ENCODE measurements at regions not wholly inside any gene's neighbourhood (a gene's known extent, or its start where the extent isn't known, plus 50 kb on each side); places are given as distances from the start of the nearest gene placed in this dataset.

DNA sequence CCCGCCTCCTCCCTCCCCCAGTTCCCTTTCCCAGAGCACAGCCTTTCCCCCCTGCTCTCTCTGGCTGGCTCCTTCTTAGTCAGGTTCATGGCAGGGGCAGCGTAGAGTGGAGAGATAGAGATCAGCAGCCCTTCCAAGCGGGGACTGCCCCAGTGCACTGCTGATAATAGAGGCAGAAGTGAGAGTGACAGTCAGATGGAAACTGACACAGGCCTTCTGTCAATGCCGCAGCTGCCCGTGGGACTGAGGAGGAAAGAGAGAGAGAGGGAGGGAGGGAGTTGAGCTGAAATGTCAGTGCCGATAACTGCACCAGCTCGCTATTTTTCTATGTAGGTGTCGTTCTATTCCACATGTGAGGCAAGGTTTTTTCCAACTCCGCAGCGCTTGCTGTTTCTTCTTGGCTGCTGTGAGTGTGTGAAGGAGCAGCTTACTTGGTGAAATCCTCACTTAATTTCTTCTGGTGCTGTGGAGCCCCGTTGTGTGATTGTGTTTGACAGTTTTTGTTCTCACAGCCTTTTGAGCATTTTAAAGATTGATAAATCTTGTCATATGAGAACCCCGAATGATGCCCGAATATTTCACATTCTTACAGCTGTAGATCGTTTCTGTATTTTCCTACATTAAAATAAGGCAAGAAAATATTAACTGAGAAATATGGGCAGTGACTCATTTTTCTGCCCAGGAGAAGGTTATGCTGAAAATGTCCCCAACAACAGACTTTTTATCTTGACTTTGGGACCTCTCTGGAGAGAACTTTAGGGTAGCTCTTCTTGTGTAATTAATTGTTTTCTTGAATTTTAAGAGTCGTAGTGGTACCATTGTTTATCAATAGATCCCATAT lies 386.4 kb upstream of the MMS22L start:
- Histone ChIP-seq H3K36me3 (ENCODE audit: insufficient read depth, low read length) (no peaks in the 10 kb centered on the region), H3K27ac (ENCODE audit: low read depth, low read length) (no peak overlapping the region), H2AFZ (ENCODE audit: low read length, unreplicated experiment) (peak overlapping the region; percentile 65), H3K27me3 (ENCODE audit: insufficient read depth, low read length) (no peaks in the 10 kb centered on the region), H3K4me3 (ENCODE audit: low read depth, low read length) (peak overlapping the region; percentile 63), H3K4me1 (ENCODE audit: control insufficient read depth, insufficient read depth, low read length, unreplicated experiment) (peaks cover 22% of the 10 kb centered on the region), H3K79me2 (ENCODE audit: control insufficient read depth, insufficient read depth, low read length, unreplicated experiment) (no peaks in the 10 kb centered on the region)

DNA sequence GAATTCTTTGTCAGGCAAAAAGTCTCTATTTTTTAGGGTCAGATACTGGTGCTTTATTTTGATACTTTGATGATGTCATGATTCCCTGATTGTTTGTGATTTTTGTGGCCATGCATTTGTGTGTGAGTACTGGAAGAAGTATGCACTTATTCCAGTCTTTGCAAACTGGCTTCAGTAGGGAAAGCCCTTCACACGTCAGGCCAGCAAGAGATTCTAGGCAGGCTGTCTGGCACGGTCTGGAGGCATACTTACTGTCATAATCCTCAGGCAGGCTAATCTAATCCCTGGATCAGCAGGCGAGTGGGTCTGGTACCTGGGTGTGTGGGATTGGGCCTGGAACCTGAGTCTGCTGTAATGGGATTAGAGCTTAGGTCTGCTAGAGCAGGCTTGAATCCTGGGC lies 391.8 kb upstream of the MMS22L start:
- Histone ChIP-seq H3K27ac (ENCODE audit: low read depth, low read length) (no peak overlapping the region), H3K4me3 (ENCODE audit: low read depth, low read length) (no peak overlapping the region), H3K36me3 (ENCODE audit: insufficient read depth, low read length) (no peaks in the 10 kb centered on the region), H3K27me3 (ENCODE audit: insufficient read depth, low read length) (no peaks in the 10 kb centered on the region), H3K4me1 (ENCODE audit: control insufficient read depth, insufficient read depth, low read length, unreplicated experiment) (peaks cover 18% of the 10 kb centered on the region), H2AFZ (ENCODE audit: low read length, unreplicated experiment) (no peak overlapping the region), H3K79me2 (ENCODE audit: control insufficient read depth, insufficient read depth, low read length, unreplicated experiment) (no peaks in the 10 kb centered on the region)

DNA sequence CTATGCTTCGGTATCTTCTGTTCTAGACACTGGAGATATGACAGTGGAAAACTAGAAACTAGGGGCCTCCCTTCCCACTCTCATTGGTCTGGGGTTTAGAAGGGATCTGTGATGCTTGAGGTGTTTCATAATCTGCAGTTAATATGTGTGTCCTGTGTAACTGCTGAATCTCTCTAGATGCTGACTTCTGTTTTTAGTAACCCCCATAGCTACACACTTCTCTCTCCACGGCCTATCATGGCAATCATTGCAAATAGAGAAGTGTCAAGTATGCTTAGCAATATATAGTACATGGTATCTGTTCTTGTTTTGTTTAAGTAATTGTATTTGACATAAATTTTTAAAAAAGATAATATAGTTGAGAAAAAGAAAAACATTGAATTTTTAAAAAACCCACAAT lies 394.6 kb upstream of the MMS22L start:
- Histone ChIP-seq H2AFZ (ENCODE audit: low read length, unreplicated experiment) (no peak overlapping the region), H3K27me3 (ENCODE audit: insufficient read depth, low read length) (no peaks in the 10 kb centered on the region), H3K27ac (ENCODE audit: low read depth, low read length) (no peak overlapping the region), H3K79me2 (ENCODE audit: control insufficient read depth, insufficient read depth, low read length, unreplicated experiment) (no peaks in the 10 kb centered on the region), H3K4me3 (ENCODE audit: low read depth, low read length) (no peak overlapping the region), H3K36me3 (ENCODE audit: insufficient read depth, low read length) (no peaks in the 10 kb centered on the region), H3K4me1 (ENCODE audit: control insufficient read depth, insufficient read depth, low read length, unreplicated experiment) (no peaks in the 10 kb centered on the region)

DNA sequence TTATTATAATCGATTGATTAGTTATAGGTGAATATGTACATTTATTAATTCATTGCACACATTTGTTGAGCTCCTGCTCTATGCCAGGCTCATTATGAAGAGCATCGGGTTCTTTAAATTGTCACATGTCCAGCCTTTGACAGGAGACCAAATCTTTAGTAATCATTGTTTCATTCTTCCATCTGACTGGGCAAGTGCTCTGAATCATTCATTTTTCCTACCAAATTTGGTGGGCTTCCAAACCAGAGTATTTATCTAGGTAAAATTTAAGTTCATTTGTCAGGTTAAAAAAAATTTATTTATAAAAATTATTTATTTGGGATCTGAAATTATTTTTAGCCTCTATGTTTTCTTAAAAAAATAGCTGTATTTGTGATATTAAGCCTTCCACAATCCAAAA lies 404.9 kb upstream of the MMS22L start:
- no peaks in the 10 kb centered on the region for H3K27me3 ChIP-seq (ENCODE audit: insufficient read depth, low read length)
- H3K36me3 ChIP-seq (ENCODE audit: insufficient read depth, low read length), result no peaks in the 10 kb centered on the region
- no peak overlapping the region for H3K27ac ChIP-seq (ENCODE audit: low read depth, low read length)
- H3K79me2 ChIP-seq (ENCODE audit: control insufficient read depth, insufficient read depth, low read length, unreplicated experiment), result no peaks in the 10 kb centered on the region
- peaks cover 3% of the 10 kb centered on the region for H3K4me1 ChIP-seq (ENCODE audit: control insufficient read depth, insufficient read depth, low read length, unreplicated experiment)
- no peak overlapping the region for H3K4me3 ChIP-seq (ENCODE audit: low read depth, low read length)
- no peak overlapping the region for H2AFZ ChIP-seq (ENCODE audit: low read length, unreplicated experiment)

DNA sequence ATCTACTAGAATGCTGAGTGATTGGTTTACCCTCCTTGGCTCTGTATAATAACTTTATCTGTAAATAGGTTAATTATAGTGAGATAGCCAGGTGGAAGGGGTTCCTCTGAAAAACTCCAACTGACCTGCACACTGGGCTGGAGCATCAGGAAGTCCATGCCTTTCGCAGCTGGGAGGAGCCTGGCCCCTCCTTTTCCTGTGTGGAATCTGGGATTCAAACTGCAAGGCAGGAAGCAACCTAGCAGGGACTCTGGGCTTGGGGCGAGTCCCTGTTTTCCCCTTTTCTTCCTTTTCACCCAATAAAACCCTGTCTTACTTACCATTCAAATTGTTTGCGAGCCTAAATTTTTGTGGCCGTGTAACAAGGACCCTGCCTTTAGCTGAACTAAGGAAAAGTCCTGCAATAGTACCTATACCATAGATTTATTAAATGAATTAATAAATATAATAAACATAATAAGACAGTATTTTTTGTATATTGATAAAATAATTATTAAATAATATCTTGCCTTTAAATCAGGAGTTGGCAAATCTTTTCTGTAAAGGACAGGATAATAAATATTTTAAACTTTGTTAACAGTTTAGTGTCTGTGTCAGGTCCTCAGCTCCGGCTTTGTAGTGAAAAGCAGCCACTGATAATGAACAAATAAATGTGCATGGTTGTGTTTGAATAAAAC lies 406.2 kb upstream of the MMS22L start:
- no peak overlapping the region for H2AFZ ChIP-seq (ENCODE audit: low read length, unreplicated experiment)
- H3K4me3 ChIP-seq (ENCODE audit: low read depth, low read length), result no peak overlapping the region
- H3K27ac ChIP-seq (ENCODE audit: low read depth, low read length), result no peak overlapping the region
- peaks cover 3% of the 10 kb centered on the region for H3K4me1 ChIP-seq (ENCODE audit: control insufficient read depth, insufficient read depth, low read length, unreplicated experiment)
- no peaks in the 10 kb centered on the region for H3K79me2 ChIP-seq (ENCODE audit: control insufficient read depth, insufficient read depth, low read length, unreplicated experiment)
- no peaks in the 10 kb centered on the region for H3K36me3 ChIP-seq (ENCODE audit: insufficient read depth, low read length)
- no peaks in the 10 kb centered on the region for H3K27me3 ChIP-seq (ENCODE audit: insufficient read depth, low read length)

DNA sequence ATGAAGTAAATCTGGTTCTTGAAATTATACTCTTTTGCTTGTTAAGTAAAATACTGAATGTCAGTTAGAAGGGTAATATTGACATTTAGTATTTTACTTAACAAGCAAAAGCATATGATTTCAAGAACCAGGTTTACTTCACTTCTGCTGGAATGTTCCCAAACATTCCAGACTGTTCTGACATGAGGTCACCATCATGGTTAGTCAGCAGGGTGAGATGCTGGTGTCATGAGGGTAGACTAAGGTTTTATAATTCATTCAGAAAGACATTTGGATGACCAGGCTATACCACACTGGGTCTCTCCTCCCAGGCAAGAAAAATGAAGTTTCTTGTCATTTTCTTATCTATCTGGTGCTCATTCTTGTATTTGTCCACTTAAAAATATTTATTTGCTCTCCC lies 414.4 kb upstream of the MMS22L start:
- Histone ChIP-seq H3K27ac (ENCODE audit: low read depth, low read length) (no peak overlapping the region), H3K36me3 (ENCODE audit: insufficient read depth, low read length) (no peaks in the 10 kb centered on the region), H3K27me3 (ENCODE audit: insufficient read depth, low read length) (no peaks in the 10 kb centered on the region), H2AFZ (ENCODE audit: low read length, unreplicated experiment) (no peak overlapping the region), H3K4me1 (ENCODE audit: control insufficient read depth, insufficient read depth, low read length, unreplicated experiment) (peaks cover 6% of the 10 kb centered on the region), H3K79me2 (ENCODE audit: control insufficient read depth, insufficient read depth, low read length, unreplicated experiment) (no peaks in the 10 kb centered on the region), H3K4me3 (ENCODE audit: low read depth, low read length) (no peak overlapping the region)

DNA sequence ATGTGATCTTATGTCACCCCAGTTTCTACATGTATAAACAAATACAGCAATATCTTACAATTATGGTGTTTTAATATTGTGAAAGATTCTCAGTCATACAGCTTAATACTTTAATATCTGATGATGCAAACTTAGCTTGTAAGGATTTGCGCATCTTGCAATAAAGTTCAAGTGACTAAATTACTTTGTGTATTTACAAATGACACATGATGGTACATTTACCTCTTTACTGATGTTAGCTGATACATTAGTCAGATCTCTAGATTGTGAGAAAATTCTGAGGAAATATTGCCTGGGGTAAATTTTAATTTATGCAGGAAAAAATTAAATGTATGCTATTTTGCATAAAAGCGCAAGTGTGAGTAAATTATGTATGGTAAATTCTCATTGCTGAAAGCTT lies 418.8 kb upstream of the MMS22L start:
- H3K27ac ChIP-seq (ENCODE audit: low read depth, low read length), result no peak overlapping the region
- no peak overlapping the region for H2AFZ ChIP-seq (ENCODE audit: low read length, unreplicated experiment)
- no peaks in the 10 kb centered on the region for H3K27me3 ChIP-seq (ENCODE audit: insufficient read depth, low read length)
- no peaks in the 10 kb centered on the region for H3K79me2 ChIP-seq (ENCODE audit: control insufficient read depth, insufficient read depth, low read length, unreplicated experiment)
- H3K36me3 ChIP-seq (ENCODE audit: insufficient read depth, low read length), result no peaks in the 10 kb centered on the region
- peaks cover 6% of the 10 kb centered on the region for H3K4me1 ChIP-seq (ENCODE audit: control insufficient read depth, insufficient read depth, low read length, unreplicated experiment)
- no peak overlapping the region for H3K4me3 ChIP-seq (ENCODE audit: low read depth, low read length)

DNA sequence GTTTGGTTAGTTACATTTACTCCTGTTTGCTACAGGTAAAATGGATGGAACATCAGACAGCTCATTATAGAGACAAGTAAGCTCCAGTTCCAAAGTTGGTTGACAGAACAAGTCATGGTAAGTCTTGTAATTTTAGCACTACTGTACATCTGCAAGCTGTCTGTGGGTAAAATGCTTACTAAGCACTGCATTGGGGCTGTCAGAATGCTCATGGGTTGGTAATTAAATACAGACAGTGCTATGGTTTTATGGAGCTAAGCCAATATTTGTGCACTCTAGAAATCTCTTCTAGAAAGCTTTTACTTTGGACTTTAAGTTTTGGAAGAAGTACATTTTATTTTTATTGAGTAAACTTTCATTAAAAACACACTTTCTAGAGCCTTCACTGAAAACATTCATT lies 419.2 kb upstream of the MMS22L start:
- Histone ChIP-seq H3K27ac (ENCODE audit: low read depth, low read length) (no peak overlapping the region), H3K4me3 (ENCODE audit: low read depth, low read length) (no peak overlapping the region)

DNA sequence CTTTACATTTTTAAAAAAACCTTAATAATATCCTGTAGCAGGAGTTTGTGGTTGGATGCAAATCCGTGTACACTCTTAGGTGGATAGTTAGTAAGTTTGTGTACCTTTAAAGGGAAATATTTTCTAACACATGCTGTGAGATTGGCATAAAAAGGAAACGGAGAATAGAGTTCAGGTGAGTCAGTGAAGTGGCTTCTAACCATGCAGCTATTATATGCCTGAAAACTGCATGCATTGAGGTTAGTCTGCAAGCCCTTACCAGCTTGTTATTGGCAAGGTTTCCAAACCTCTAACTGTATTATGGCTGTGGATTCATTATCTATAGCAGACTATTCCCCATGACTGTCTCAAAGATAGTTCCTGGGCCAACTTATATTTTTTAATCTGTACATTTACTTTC lies 420.6 kb upstream of the MMS22L start:
- no peak overlapping the region for H2AFZ ChIP-seq (ENCODE audit: low read length, unreplicated experiment)
- H3K36me3 ChIP-seq (ENCODE audit: insufficient read depth, low read length), result no peaks in the 10 kb centered on the region
- H3K79me2 ChIP-seq (ENCODE audit: control insufficient read depth, insufficient read depth, low read length, unreplicated experiment), result no peaks in the 10 kb centered on the region
- H3K27ac ChIP-seq (ENCODE audit: low read depth, low read length), result no peak overlapping the region
- H3K4me1 ChIP-seq (ENCODE audit: control insufficient read depth, insufficient read depth, low read length, unreplicated experiment), result no peaks in the 10 kb centered on the region
- no peak overlapping the region for H3K4me3 ChIP-seq (ENCODE audit: low read depth, low read length)
- no peaks in the 10 kb centered on the region for H3K27me3 ChIP-seq (ENCODE audit: insufficient read depth, low read length)

More for the DNA sequence above, 419.2 kb upstream of the MMS22L start:
- peaks cover 4% of the 10 kb centered on the region for H3K4me1 ChIP-seq (ENCODE audit: control insufficient read depth, insufficient read depth, low read length, unreplicated experiment)
- no peaks in the 10 kb centered on the region for H3K27me3 ChIP-seq (ENCODE audit: insufficient read depth, low read length)
- H2AFZ ChIP-seq (ENCODE audit: low read length, unreplicated experiment), result no peak overlapping the region
- no peaks in the 10 kb centered on the region for H3K36me3 ChIP-seq (ENCODE audit: insufficient read depth, low read length)
- no peaks in the 10 kb centered on the region for H3K79me2 ChIP-seq (ENCODE audit: control insufficient read depth, insufficient read depth, low read length, unreplicated experiment)

DNA sequence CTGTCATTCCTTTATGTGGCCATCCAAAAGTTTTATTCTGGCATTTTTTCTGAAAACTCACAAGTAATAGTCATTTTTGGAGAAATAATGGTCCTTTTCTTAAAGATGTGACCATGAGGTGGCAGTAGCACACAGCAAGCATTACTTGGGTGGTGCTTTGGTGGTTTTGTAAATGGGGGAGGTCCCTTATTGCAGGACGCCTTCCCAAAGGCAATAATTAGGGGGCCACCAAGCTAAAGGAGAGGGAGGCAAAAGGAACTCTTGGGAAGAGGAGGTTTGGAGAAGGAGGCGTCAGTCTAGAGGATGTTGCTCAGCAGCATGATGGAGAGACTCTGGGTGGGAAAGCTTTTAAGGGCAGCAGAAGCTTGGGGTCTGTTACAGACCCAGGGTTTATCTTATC lies 422.6 kb upstream of the MMS22L start:
- H3K27me3 ChIP-seq (ENCODE audit: insufficient read depth, low read length), result no peaks in the 10 kb centered on the region
- no peaks in the 10 kb centered on the region for H3K36me3 ChIP-seq (ENCODE audit: insufficient read depth, low read length)
- H3K4me3 ChIP-seq (ENCODE audit: low read depth, low read length), result no peak overlapping the region
- H3K27ac ChIP-seq (ENCODE audit: low read depth, low read length), result no peak overlapping the region
- H3K79me2 ChIP-seq (ENCODE audit: control insufficient read depth, insufficient read depth, low read length, unreplicated experiment), result no peaks in the 10 kb centered on the region
- H2AFZ ChIP-seq (ENCODE audit: low read length, unreplicated experiment), result no peak overlapping the region
- no peaks in the 10 kb centered on the region for H3K4me1 ChIP-seq (ENCODE audit: control insufficient read depth, insufficient read depth, low read length, unreplicated experiment)

DNA sequence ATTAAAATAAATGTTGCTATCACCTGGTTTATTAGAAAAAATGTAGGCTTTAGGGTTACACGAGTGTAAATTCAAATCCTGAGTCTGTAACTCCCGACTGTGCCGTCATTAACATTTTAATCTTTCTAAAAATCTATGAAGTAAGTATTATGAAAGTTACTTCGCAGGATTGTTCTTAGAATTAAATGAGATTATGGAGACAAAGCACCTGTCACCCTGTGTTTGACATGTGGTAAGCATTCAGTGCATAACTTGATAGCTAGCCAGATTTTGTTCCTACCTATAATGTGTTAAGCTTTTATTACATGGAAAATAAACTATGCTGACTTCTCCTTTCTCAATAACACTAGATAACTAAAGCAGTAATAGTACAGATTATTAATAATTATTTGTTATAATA lies 429.7 kb upstream of the MMS22L start:
- H3K4me1 ChIP-seq (ENCODE audit: control insufficient read depth, insufficient read depth, low read length, unreplicated experiment), result no peaks in the 10 kb centered on the region
- no peak overlapping the region for H3K27ac ChIP-seq (ENCODE audit: low read depth, low read length)
- no peaks in the 10 kb centered on the region for H3K79me2 ChIP-seq (ENCODE audit: control insufficient read depth, insufficient read depth, low read length, unreplicated experiment)
- H3K36me3 ChIP-seq (ENCODE audit: insufficient read depth, low read length), result no peaks in the 10 kb centered on the region
- H2AFZ ChIP-seq (ENCODE audit: low read length, unreplicated experiment), result no peak overlapping the region
- H3K4me3 ChIP-seq (ENCODE audit: low read depth, low read length), result no peak overlapping the region
- H3K27me3 ChIP-seq (ENCODE audit: insufficient read depth, low read length), result peaks cover 9% of the 10 kb centered on the region; the same call in 1 of the 2 replicates

All from ACC112 (cell line).